ENCODE measurements at regions not wholly inside any gene's neighbourhood (a gene's known extent, or its start where the extent isn't known, plus 50 kb on each side); places are given as distances from the start of the nearest gene placed in this dataset.
"Not testable (repeated sequence)": the region's sequence is repeated elsewhere in the genome, so short reads cannot be mapped to it uniquely, and the experiment has no call there.

GRCh38 chr7:68088879-68089278, 1092.2 kb downstream of the TYW1 start:
- 75% methylated on average over 1 of the region's 1 CpG for WGBS

GRCh38 chr7:68090256-68090655, 1093.6 kb downstream of the TYW1 start:
- WGBS: 91% methylated on average over 16 of the region's 19 CpGs
- H3K36me3 ChIP-seq (ENCODE audit: control insufficient read depth in 1 of 2, insufficient read depth in 2 of 2, low read depth in 1 of 2, low read length in 2 of 2); H3K79me1 ChIP-seq (replicated peaks; ENCODE audit: low read length, poor library complexity, severe bottlenecking); H2BK15ac ChIP-seq (ENCODE audit: low read depth, poor library complexity, severe bottlenecking); H2BK12ac ChIP-seq (ENCODE audit: low read length in 2 of 2); H4K8ac ChIP-seq (ENCODE audit: low read length); H3K4me3 ChIP-seq (ENCODE audit: insufficient read depth in 1 of 2, low read depth in 1 of 2, low read length in 2 of 2); H3K14ac ChIP-seq (ENCODE audit: low read length in 2 of 2); H3K4ac ChIP-seq (ENCODE audit: low read depth in 1 of 2, low read length in 2 of 2); H3K23ac ChIP-seq (ENCODE audit: low read length in 2 of 2); H2AK5ac ChIP-seq (ENCODE audit: low read length, severe bottlenecking); H3K27me3 ChIP-seq (ENCODE audit: control insufficient read depth in 1 of 2, insufficient read depth in 1 of 2, low read length in 2 of 2); H4K91ac ChIP-seq (ENCODE audit: low read length); H3K18ac ChIP-seq (ENCODE audit: low read depth in 1 of 2, low read length in 2 of 2); H3K4me2 ChIP-seq (ENCODE audit: low read length, poor library complexity, severe bottlenecking); H2BK5ac ChIP-seq (ENCODE audit: low read depth, low read length, poor library complexity, severe bottlenecking); H3K9me3 ChIP-seq (ENCODE audit: control insufficient read depth, low read length); H3K27ac ChIP-seq (ENCODE audit: low read length, poor library complexity, severe bottlenecking); H2BK120ac ChIP-seq (ENCODE audit: low read depth, low read length); DNase-seq; H2AFZ ChIP-seq (ENCODE audit: low read depth, low read length); H3K9ac ChIP-seq (ENCODE audit: low read length); H3K4me1 ChIP-seq (ENCODE audit: control insufficient read depth, insufficient read depth, low read depth, low read length): not testable (repeated sequence)

More at GRCh38 chr7:68088879-68089278, 1092.2 kb downstream of the TYW1 start:
- no peaks in the 10 kb centered on the region for H3K27me3 ChIP-seq (ENCODE audit: control insufficient read depth in 1 of 2, insufficient read depth in 1 of 2, low read length in 2 of 2)
- no peak overlapping the region for H3K18ac ChIP-seq (ENCODE audit: low read depth in 1 of 2, low read length in 2 of 2)
- no peak overlapping the region for H3K4me3 ChIP-seq (ENCODE audit: insufficient read depth in 1 of 2, low read depth in 1 of 2, low read length in 2 of 2)
- H2AFZ ChIP-seq (ENCODE audit: low read depth, low read length): no peak overlapping the region
- H2BK12ac ChIP-seq (ENCODE audit: low read length in 2 of 2): no peak overlapping the region
- no peak overlapping the region for H2BK15ac ChIP-seq (ENCODE audit: low read depth, poor library complexity, severe bottlenecking)
- H3K9ac ChIP-seq (ENCODE audit: low read length): no peak overlapping the region
- DNase-seq: no peak
- H3K9me3 ChIP-seq (ENCODE audit: control insufficient read depth, low read length): no peaks in the 10 kb centered on the region
- H2BK5ac ChIP-seq (ENCODE audit: low read depth, low read length, poor library complexity, severe bottlenecking): no peak overlapping the region
- H2BK120ac ChIP-seq (ENCODE audit: low read depth, low read length): no peak overlapping the region
- H3K23ac ChIP-seq (ENCODE audit: low read length in 2 of 2): no peak overlapping the region
- no peak overlapping the region for H2AK5ac ChIP-seq (ENCODE audit: low read length, severe bottlenecking)
- H3K14ac ChIP-seq (ENCODE audit: low read length in 2 of 2): no peak overlapping the region
- no peak overlapping the region for H3K4ac ChIP-seq (ENCODE audit: low read depth in 1 of 2, low read length in 2 of 2)
- H4K8ac ChIP-seq (ENCODE audit: low read length): no peak overlapping the region
- H3K4me1 ChIP-seq (ENCODE audit: control insufficient read depth, insufficient read depth, low read depth, low read length): no peaks in the 10 kb centered on the region
- no peaks in the 10 kb centered on the region for H3K36me3 ChIP-seq (ENCODE audit: control insufficient read depth in 1 of 2, insufficient read depth in 2 of 2, low read depth in 1 of 2, low read length in 2 of 2)
- H3K4me2 ChIP-seq (ENCODE audit: low read length, poor library complexity, severe bottlenecking): no peak overlapping the region
- no peak overlapping the region for H4K91ac ChIP-seq (ENCODE audit: low read length)
- H3K27ac ChIP-seq (ENCODE audit: low read length, poor library complexity, severe bottlenecking): no peak overlapping the region
- no peaks in the 10 kb centered on the region for H3K79me1 ChIP-seq (replicated peaks; ENCODE audit: low read length, poor library complexity, severe bottlenecking)

- no peak overlapping the region for H3K4ac ChIP-seq (ENCODE audit: low read depth in 1 of 2, low read length in 2 of 2)
- no peak overlapping the region for H4K91ac ChIP-seq (ENCODE audit: low read length)
- H2BK12ac ChIP-seq (ENCODE audit: low read length in 2 of 2): no peak overlapping the region
- no peaks in the 10 kb centered on the region for H3K4me1 ChIP-seq (ENCODE audit: control insufficient read depth, insufficient read depth, low read depth, low read length)
- no peak overlapping the region for H2BK120ac ChIP-seq (ENCODE audit: low read depth, low read length)
- no peak overlapping the region for H2AK5ac ChIP-seq (ENCODE audit: low read length, severe bottlenecking)
- peaks cover 0 to 3% of the 10 kb centered on the region in 2 experiments for H3K27me3 ChIP-seq (ENCODE audit: control insufficient read depth in 1 of 2, insufficient read depth in 1 of 2, low read length in 2 of 2)
- no peak overlapping the region for H3K9ac ChIP-seq (ENCODE audit: low read length)
- WGBS: 85% methylated on average over 1 of the region's 1 CpG
- H3K4me3 ChIP-seq (ENCODE audit: insufficient read depth in 1 of 2, low read depth in 1 of 2, low read length in 2 of 2): no peak overlapping the region
- H3K14ac ChIP-seq (ENCODE audit: low read length in 2 of 2): no peak overlapping the region
- H2BK15ac ChIP-seq (ENCODE audit: low read depth, poor library complexity, severe bottlenecking): no peak overlapping the region
- H2BK5ac ChIP-seq (ENCODE audit: low read depth, low read length, poor library complexity, severe bottlenecking): no peak overlapping the region
- no peak overlapping the region for H3K4me2 ChIP-seq (ENCODE audit: low read length, poor library complexity, severe bottlenecking)
- no peak overlapping the region for H4K8ac ChIP-seq (ENCODE audit: low read length)
- no peaks in the 10 kb centered on the region for H3K9me3 ChIP-seq (ENCODE audit: control insufficient read depth, low read length)
- DNase-seq: no peak
- H3K79me1 ChIP-seq (replicated peaks; ENCODE audit: low read length, poor library complexity, severe bottlenecking): no peaks in the 10 kb centered on the region
- H3K23ac ChIP-seq (ENCODE audit: low read length in 2 of 2): no peak overlapping the region
- no peak overlapping the region for H2AFZ ChIP-seq (ENCODE audit: low read depth, low read length)
- no peaks in the 10 kb centered on the region for H3K36me3 ChIP-seq (ENCODE audit: control insufficient read depth in 1 of 2, insufficient read depth in 2 of 2, low read depth in 1 of 2, low read length in 2 of 2)
- no peak overlapping the region for H3K27ac ChIP-seq (ENCODE audit: low read length, poor library complexity, severe bottlenecking)
- H3K18ac ChIP-seq (ENCODE audit: low read depth in 1 of 2, low read length in 2 of 2): no peak overlapping the region
Observed at GRCh38 chr7:68103319-68103718, 1106.7 kb downstream of the TYW1 start.

- Histone ChIP-seq H3K27me3 (ENCODE audit: control insufficient read depth in 1 of 2, insufficient read depth in 1 of 2, low read length in 2 of 2) (peaks cover 0 to 3% of the 10 kb centered on the region in 2 experiments), H3K9ac (ENCODE audit: low read length) (no peak overlapping the region), H3K4ac (ENCODE audit: low read depth in 1 of 2, low read length in 2 of 2) (no peak overlapping the region), H4K8ac (ENCODE audit: low read length) (no peak overlapping the region), H3K4me1 (ENCODE audit: control insufficient read depth, insufficient read depth, low read depth, low read length) (no peaks in the 10 kb centered on the region), H4K91ac (ENCODE audit: low read length) (no peak overlapping the region), H2AFZ (ENCODE audit: low read depth, low read length) (no peak overlapping the region), H3K36me3 (ENCODE audit: control insufficient read depth in 1 of 2, insufficient read depth in 2 of 2, low read depth in 1 of 2, low read length in 2 of 2) (no peaks in the 10 kb centered on the region), H3K79me1 (replicated peaks; ENCODE audit: low read length, poor library complexity, severe bottlenecking) (no peaks in the 10 kb centered on the region), H3K4me3 (ENCODE audit: insufficient read depth in 1 of 2, low read depth in 1 of 2, low read length in 2 of 2) (no peak overlapping the region), H2BK15ac (ENCODE audit: low read depth, poor library complexity, severe bottlenecking) (no peak overlapping the region), H2BK12ac (ENCODE audit: low read length in 2 of 2) (no peak overlapping the region), H3K9me3 (ENCODE audit: control insufficient read depth, low read length) (no peaks in the 10 kb centered on the region), H2AK5ac (ENCODE audit: low read length, severe bottlenecking) (no peak overlapping the region), H2BK5ac (ENCODE audit: low read depth, low read length, poor library complexity, severe bottlenecking) (no peak overlapping the region), H3K18ac (ENCODE audit: low read depth in 1 of 2, low read length in 2 of 2) (no peak overlapping the region), H3K4me2 (ENCODE audit: low read length, poor library complexity, severe bottlenecking) (no peak overlapping the region), H3K27ac (ENCODE audit: low read length, poor library complexity, severe bottlenecking) (no peak overlapping the region), H3K14ac (ENCODE audit: low read length in 2 of 2) (no peak overlapping the region), H3K23ac (ENCODE audit: low read length in 2 of 2) (no peak overlapping the region), H2BK120ac (ENCODE audit: low read depth, low read length) (no peak overlapping the region)
- DNase-seq: no peak
- whole genome bisulfite sequencing: 85% methylated on average over 11 of the region's 11 CpGs
Observed at GRCh38 chr7:68107261-68107660, 1110.6 kb downstream of the TYW1 start.
